Stimulated activated CD4-positive, alpha-beta T cell treated with anti-CD3 and anti-CD28 coated beads, Interleukin-12 subunit alpha, Interleukin-12 subunit beta, amount 100 ng/mL, for 48 hours (primary cell): ENCODE measurements at regions not wholly inside any gene's neighbourhood (a gene's known extent, or its start where the extent isn't known, plus 50 kb on each side); places are given as distances from the start of the nearest gene placed in this dataset.
"Not testable (repeated sequence)": the region's sequence is repeated elsewhere in the genome, so short reads cannot be mapped to it uniquely, and the experiment has no call there.

Experiments
- DNase-seq, 3 donors: peaks; one replicate each; pipeline ENCODE4 v3.0.0-alpha.2; 2020; ENCODE audit warnings: low read depth in 2 of 3, low spot score in 1 of 3

DNA sequence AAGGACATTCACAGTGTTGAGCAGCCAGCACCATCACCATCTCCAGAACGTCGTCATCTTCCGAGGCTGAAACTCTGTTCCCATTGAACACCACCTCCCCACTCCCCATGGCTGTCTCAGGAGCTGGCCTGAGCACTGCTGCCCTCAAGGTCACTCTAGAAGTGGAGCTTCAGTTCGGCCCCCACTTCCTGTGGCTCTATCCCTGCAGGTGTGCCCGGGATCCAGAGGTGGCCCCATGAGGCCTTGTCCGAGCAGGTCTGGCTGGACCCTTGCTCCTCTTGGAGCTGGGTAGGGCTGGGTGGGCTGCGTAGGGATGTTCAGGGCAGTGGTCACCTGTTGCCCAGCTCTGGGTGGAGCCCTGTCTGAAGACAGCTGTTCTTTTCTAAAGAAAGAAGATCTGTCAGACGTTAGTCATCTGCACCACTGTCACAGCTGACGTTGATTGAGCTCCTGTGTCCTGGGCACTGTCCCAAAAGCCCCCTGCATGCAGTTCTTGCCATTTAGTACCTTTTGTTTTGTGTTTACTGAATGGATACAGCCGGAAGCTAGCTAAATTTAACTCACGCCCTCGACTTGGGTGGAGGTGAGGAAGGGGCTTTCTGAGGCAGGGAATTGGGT, 75.5 kb upstream of the CLDN5 start:
- DNase-seq = no peak

DNA sequence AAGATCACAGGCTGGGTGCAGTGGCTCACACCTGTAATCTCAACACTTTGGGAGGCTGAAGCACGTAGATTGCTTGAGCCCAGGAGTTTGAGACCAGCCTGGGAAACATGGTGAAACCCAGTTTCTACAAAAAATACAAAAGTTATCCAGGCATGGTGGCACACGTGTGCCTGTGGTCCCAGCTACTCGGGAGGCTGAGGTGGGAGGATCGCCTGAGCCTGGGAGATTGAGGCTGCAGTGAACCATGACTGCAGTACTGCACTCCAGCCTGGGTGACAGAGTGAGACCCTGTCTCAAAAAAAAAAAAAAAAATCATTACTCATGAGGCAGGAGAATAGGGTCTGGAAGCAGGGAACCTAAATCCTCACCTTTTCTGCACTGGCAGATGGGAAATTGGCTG, 79.1 kb upstream of the CLDN5 start:
- not testable (repeated sequence) for DNase-seq

DNA sequence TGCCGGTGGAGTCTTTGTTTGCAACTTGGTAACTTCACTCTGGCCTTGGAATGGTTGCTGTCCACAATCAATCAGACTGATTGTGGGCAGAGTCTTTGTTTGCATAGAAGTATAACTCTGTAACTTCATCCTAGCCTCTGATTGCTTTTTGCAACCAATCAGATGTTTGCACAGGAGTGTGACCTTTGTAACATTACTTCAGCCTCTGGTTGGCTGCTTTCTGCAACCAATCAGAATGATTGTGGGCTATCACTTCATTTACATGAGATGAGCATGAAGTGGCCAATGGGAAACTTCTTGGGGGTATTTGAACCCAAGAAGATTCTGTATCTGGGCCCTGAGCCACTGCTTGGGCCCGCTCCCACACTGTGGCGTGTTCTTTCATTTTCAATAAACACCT, 79.6 kb upstream of the CLDN5 start:
- no peak for DNase-seq

DNA sequence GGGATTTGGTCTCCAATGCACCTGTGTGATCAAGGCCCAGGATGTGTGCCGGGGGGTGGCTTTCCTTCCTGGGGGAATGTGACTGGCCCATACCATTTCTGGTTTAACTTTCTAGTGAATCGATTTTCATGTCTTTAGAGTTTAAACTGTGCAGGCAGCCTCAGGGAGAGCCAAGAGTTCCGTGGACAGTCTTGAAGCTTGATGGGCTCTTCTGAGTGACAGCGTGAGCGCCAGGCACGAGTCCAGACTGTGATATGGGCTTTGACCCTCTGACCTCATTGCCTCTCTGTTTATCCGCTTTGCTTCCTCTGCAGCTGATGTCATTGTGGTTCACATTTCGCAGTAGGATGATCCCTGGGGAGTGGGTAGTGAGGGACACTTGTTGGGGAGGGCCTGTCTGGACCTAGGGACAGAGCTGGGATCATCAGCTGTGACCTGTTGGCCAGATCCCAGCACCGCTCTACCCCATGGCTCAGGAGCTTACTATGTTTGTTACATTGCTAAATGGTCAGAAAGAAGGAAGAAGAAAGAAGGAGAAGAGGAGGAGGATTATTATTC, 80.6 kb upstream of the CLDN5 start:
- DNase-seq = no peak

DNA sequence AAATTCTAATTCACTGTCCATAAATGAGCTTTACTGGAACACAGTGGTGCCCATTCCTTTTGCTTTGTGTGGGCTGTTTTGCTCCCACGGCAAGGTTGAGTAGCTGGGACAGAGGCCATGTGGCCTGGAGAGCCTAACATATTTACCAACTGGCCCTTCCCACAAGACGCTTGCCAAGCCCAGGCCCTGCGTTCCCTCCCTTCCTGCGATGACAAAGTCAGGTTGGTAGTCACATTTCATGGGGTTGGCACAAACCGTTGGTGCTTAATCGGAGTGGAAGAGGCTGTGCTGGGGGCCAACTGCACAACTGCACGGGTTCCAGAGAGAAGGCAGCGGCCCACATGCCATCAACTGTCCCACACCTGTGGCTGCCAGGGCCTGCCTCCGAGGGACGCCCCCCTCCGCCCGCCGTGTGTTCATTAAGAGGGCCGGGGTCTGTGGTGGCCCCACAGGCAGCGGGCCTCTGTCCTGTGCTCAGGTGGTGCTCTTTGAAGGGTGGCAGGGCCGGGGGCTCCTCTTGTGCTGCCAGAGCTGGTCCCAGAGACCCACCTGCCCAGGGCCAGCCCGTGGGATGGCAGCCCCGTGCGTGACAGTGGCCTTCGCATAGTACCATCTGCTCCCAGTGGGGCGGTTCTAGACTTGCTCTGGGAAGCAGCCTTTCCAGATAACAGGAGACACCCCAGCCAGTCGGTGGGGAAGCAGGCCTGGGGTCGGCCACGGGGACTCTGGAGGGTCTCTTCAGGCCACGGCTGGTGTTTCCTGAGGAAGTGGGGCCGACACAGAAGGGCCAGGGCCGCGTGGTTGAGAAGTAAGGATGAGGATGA, 81.5 kb upstream of the CLDN5 start:
- DNase-seq = no peak

DNA sequence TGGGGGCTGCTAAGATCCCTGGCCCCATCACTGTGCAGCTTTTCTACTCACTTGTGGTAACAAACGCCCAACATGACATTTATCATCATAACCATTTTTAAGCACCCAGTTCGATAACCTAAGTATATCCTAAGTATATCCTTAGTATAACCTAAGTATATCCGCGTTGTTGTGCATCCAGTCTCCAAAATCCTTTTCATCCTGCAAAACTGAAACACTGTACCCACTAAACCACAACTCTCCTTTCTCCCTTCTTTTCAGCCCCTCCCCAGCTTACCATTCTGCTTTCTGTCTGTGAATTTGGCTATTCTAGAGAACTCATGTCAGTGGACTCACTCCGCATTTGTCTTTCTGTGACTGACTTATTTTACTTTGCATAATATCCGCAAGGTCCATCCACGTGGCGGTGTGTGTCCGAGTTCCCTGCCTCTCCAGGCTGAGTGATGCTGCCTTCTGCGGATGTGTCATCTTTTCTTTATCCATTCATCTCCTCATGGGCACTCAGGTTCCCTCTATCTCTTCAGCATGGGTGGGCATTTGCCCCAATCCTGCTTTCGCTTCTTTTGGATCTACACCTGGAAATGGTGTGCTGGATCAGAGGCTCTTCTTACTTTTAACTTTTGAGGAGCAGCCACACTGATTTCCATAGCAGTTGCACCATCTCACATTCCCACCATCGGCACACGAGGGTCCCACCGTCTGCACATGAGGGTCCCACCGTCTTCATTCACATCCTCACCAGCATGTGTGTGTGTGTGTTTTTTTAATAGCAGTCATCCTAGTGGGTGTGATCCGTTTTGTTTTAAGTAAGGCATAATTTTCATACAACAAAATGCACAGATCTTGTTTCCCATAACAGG, 82.4 kb upstream of the CLDN5 start:
- no peak for DNase-seq

DNA sequence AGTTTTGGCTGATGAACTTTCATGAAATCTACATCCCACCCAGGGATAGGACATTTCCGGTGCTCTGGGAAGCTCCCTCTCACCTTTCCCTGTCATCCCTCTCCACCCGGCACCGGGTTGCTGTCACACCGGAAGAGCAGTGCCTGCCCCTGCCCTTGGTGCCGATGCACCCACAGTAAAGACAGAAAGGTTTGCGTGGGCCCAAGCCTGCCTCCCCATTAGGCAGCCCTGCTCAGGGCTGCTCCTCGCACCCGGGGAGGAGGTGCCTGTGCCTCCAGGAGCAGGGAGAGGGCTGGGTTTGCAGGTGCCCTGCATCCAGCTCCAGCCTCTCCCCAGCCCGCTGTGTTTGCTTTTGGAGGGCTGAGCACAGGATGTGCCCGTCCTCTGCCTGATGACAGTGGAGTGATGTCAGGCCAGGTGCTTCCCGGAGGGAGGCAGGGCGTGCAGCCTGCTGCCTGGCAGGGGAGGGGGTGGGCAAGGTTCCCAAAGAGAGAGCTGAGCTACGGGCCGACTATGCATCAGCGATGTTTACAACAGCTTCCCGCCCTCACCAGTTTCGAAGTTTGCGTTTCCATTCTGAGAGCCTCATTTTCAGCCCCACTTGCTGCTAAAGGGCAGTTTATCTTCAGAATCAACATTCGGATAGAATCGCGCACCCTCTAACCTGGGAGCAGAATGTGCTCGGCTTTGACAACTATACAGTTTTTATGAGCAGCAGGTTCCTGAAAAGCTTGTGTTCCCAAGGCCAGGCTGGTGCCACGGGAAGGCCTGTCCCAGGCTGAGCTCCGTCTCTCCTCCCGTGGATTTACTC, 83.2 kb upstream of the CLDN5 start:
- DNase-seq = peak in 2 of 3 donors; percentile 25 to 51

DNA sequence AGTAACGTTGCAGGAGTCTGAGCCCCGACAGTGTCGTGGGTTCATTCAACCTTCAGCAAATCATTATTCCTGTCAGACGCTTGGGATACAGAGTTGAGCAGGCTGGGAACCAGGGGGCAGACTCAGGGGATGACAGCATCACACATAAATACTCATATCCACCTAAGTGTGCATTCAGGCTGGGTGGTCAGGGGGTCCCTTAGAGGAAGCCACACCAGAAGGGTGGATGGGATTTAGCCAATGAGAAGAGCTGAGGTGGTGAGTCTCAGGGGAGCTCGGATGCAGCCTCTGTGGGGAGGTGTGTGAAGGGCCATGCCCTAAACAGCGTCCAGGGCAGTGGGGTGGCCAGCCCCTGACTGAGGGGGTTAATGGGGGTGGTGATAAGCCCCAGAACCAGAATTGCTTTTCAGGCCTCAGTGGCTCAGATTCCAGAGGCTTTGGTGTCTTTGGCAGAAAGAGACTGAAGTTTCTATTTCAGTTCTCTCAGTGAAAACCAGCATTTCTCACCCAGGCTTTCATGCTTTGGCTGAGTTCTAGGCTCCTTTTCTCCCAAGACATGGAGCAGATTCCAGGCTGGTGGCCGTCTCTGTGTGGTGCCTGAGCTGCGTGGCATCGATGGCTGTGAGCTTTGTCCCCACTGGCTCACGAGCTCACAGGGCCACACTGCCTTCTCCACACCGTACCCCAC, 83.9 kb upstream of the CLDN5 start:
- DNase-seq = no peak

DNA sequence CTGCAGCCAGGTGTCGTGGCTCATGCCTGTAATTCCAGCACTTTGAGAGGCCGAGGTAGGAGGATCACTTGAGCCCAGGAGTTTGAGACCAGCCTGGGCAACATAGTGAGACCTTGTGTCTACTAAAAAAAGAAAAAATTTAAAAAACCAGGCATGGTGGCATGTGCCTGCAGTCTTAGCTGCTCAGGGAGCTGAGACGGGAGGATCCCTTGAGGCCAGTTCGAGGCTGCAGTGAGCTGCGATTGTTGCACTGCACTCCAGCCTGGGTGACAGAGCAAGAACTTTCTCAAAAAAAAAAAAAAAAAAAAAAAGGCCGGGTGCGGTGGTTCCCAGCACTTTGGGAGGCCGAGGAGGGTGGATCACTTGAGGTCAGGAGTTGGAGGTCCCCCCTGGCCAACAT, 85.5 kb upstream of the CLDN5 start:
- not testable (repeated sequence) for DNase-seq

DNA sequence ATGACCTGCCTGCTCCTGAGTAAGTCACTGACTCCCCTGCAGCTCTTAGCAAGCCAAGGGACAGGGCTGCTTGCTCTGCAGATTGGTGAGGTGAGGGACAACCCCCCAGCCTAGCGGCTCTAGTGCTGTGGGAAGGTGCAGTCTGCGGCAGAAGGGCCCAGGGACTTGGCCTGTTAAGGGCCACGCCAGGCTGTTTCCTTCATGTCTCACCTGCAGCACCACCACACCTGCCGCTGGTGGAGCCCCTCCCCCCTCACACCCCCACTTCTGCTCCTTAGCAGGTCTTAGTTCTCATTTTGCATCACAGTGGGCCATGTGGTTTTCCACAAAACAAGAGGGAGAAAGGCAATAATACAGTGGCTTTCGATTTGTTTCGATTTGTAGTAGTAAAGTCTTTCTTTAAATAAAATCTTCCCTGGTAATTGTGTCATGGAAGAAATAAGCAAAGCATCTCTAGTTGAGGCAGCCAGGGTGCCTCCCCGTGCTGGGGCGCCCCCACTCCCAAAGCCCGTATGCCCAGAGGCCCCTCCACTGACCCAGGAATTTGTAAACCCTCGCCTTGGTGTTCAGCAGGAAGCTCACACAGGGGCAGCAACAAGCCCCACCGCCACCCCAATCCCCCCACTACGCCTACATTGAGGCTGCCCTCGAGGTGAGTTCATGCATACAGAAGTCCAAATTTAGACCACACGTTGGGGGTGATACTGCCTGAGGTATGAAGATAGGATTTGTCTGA, 86.5 kb upstream of the CLDN5 start:
- peak in 2 of 3 donors; percentile 20 to 24 for DNase-seq

DNA sequence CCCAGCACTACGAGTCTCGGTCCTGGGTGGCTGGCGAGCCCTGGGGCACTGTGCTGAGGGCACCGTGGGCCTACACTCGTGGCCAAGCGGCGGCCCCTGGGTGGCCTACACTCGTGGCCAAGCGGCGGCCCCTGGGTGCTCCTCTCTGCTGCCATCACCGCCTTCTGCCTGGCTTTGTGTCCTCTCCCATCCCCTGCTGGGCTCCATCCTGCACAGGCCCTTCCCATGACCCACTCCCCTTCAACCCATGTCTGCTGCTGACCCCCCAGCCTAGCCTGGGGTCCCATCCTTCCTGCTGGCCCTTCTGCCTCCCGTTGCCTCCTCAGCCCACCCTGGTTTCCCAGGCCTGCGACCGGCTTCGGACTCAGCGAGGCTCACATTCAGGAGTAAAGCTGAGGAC, 87.4 kb upstream of the CLDN5 start:
- no peak for DNase-seq

DNA sequence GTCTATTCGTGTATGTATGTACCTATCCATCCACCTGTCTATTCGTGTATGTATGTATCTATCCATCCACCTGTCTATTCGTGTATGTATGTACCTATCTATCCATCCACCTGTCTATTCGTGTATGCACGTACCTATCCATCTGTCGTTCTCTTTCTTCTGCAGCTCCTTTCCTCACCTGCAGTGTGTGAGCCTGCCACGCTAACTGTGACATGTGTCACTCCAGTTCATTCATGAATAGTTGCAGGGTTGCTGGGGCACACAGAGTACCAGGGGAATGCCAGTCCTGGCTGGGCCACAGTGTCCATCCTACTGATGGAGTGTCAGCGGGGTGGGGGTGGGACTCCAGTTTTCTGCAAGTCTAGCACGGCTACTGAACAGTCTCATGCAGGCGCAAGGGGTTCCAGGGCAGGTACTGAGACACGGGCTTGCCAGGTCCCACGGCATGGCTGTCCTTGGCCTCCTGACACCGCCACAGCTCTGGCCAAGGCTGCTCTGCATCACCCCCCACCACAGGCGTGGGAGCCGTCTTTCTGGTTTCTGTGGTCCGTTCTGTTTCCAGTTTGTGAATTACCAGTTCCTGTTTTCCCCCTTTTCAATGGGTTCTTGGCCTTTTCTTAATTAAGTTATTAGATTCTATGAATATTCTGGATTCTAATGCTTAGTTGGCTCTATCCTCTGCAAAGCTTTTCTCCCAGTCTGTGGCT, 88.8 kb upstream of the CLDN5 start:
- DNase-seq = no peak

DNA sequence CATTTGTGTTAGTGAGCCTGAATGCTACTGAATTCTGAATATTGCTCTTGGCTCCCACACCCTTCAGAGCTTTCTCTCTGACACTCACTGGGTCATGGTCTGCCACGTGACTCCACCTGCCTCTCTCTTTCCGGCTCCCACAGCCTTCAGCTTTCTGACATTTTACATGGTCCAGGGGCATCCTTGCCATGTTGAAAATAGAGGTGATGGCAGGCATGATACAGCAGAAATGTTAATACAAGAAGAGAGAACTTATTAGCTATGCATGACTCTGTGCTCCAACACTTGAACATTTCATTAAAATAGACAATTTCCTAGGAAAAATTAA, 90.3 kb upstream of the CLDN5 start:
- no peak for DNase-seq

DNA sequence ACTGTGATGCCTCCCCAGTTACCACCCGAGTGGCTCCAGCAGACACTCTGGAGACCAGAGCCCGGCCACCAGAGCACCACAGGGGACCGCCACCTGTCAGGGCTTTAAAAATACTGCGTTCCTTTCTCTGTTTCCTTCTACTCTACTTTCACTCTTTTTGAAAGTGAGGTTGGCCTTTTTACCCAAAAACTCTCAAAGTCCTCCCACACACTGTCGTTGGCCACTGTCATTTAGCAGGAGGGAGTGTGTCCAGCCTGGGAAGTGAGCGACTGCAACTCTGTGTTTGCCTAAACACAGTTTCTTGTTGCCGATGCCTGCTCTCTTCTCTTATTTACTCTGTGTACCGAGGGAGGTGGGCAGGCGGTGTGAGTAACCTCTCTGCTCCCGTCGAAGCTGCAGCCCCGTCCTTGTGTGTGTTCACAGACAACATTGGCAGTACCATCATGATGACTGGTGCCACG, 90.8 kb upstream of the CLDN5 start:
- no peak for DNase-seq

DNA sequence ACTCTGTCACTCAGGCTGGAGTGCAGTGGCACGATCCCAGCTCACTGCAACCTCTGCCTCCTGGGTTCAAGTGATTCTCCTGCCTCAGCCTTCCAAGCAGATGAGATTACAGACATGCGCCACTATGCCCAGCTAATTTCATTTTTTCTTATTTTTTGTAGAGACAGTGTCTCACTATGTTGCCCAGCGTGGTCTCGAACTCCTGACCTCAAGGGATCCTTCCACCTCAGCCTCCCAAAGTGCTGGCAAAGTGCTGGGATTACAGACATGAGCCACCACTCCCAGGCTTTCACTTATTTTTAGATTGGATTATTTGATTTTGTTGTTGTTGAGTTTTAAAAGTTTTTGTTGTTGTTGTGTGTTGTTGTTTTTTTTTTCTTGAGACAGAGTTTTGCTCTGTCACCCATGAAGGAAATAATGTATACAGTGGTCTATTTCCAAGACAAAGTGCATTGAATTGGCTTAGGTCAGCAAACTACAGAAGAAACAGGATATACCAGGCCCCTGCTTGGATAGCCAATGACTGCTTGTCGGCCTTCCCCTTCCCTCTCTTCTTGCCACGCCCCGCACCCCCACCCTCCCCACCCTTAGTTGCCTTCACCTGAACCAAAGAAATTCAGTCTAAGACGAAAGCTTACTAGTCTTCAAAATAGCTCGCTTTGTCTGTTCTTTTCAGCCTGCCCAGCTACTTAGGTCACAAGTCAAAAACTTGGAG, 91.8 kb upstream of the CLDN5 start:
- DNase-seq = no peak

DNA sequence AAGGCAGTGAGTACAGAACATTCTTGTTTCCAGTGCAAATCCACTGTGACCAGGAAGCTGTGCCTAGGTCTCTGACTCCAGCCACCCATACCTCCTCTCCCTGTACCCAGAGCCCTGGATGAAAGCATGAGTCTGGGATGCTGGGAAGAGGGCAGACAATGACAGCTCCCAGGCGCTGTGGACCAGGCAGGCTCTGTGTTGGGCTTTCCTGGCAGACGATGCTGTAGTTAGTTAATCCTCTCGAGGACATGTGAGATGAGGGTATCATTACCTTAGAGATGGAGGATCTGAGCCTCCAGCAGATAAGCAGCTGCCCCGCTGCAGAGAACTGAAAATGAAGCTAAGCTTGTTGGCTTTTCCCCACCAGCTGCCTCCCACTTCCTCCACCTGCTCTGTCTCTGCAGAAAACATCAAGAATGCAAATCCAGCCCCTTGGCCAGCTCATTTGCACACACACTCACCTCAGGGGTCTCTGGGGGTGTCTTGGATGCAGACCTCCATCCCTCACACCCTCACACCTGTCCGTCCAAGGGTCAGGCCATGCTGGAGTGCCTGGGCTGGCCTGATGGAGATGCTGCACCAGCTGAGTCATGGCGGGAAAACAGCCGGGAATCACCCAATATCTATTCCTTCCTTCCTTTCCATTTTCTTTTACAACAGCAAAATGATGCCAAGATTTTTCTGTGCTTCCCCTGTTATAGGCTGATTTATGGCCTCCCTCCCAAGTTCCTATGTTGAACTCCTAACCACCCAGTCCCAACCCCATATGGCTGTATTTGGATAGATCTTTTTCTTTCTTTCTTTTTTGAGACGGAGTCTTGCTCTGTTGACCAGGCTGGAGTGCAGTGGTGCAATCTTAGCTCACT, 94.9 kb upstream of the SEPTIN5 start:
- DNase-seq = no peak

DNA sequence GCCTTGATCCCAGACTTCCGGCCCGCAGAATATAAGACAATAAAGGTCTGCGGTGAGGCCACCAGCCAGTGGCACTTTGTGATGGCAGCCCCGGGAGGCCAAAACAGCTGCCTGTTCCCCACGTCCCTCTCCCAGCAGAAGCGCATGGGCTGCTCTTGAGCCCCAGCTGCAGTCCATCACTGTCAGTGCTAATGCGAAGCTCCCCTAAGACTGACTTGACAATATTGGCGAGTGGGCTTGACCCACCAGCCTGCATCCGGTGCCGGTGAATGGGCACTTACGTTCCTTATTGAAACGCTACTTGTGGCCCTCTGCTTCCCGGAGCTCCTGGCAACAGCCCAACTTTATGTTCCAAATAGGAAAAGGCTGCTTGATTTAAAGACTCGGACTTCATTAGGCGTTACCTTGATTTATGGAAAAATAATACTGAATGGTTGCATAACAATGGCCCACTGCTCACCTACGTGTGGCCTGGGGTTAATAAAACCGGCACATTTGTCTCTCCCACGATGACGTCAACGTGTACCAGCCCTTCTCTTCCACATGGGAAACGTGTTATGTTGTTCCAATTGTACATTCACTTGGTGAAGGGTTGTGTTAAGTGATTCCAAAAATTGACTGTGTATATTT, 93.4 kb upstream of the SEPTIN5 start:
- DNase-seq = no peak
